Loucy (cell line): ENCODE measurements at regions not wholly inside any gene's neighbourhood (a gene's known extent, or its start where the extent isn't known, plus 50 kb on each side); places are given as distances from the start of the nearest gene placed in this dataset.
"Not testable (repeated sequence)": the region's sequence is repeated elsewhere in the genome, so short reads cannot be mapped to it uniquely, and the experiment has no call there.

ENCODE experiments used
- H2AFZ ChIP-seq: fragments of 200-600 bp; sonication (generic); 2 replicates; pipeline ENCODE4 v1.6.0; 2016; ENCODE audit warnings: antibody characterized with exemption, mild to moderate bottlenecking, low read length, moderate library complexity
- H3F3A ChIP-seq: fragments of 200-600 bp; 2 replicates; pipeline ENCODE4 v1.6.0; 2016; ENCODE audit warnings: antibody characterized with exemption, low read depth, mild to moderate bottlenecking
- H3K27me3 ChIP-seq: fragments of 200-600 bp; sonication (generic); 2 replicates; pipeline ENCODE4 v1.6.1; 2014; ENCODE audit warnings: low read length, mild to moderate bottlenecking; ENCODE audit not compliant: insufficient read depth, poor library complexity, severe bottlenecking
- H3K36me3 ChIP-seq: fragments of 200-600 bp; sonication (generic); 2 replicates; pipeline ENCODE4 v1.6.1; 2016; ENCODE audit warnings: low read length; ENCODE audit not compliant: insufficient read depth
- H3K4me1 ChIP-seq: fragments of 200-600 bp; sonication (generic); 2 replicates; pipeline ENCODE4 v1.5.1; 2014; ENCODE audit warnings: low read length, mild to moderate bottlenecking; ENCODE audit not compliant: insufficient read depth, poor library complexity, severe bottlenecking
- H3K4me2 ChIP-seq: fragments of 200-600 bp; sonication (generic); 2 replicates; pipeline ENCODE4 v1.6.0; 2014; ENCODE audit warnings: antibody characterized with exemption, low read length, low read depth, mild to moderate bottlenecking; ENCODE audit not compliant: poor library complexity, severe bottlenecking
- H3K4me3 ChIP-seq: fragments of 200-600 bp; sonication (generic); 2 replicates; pipeline ENCODE4 v1.5.1; 2014; ENCODE audit warnings: low read length, mild to moderate bottlenecking, mixed read lengths; ENCODE audit not compliant: poor library complexity, severe bottlenecking
- H3K79me2 ChIP-seq: fragments of 200-600 bp; sonication (generic); 2 replicates; pipeline ENCODE4 v1.6.1; 2014; ENCODE audit warnings: low read length; ENCODE audit not compliant: insufficient read depth
- H3K9ac ChIP-seq: fragments of 200-600 bp; sonication (generic); 2 replicates; pipeline ENCODE4 v1.6.0; 2014; ENCODE audit warnings: mild to moderate bottlenecking, low read depth, low read length, moderate library complexity; ENCODE audit not compliant: poor library complexity, severe bottlenecking
- H3K9me2 ChIP-seq: fragments of 200-600 bp; sonication (generic); replicated peaks from 2 replicates; pipeline ENCODE4 v1.6.1; 2016; ENCODE audit warnings: low read depth, low read length, mixed read lengths
- H3K9me3 ChIP-seq: fragments of 200-600 bp; sonication (generic); 2 replicates; pipeline ENCODE4 v1.6.1; 2014; ENCODE audit warnings: mild to moderate bottlenecking, antibody characterized with exemption, low read length, low read depth; ENCODE audit not compliant: insufficient read depth
- H4K20me1 ChIP-seq: fragments of 200-600 bp; sonication (generic); 2 replicates; pipeline ENCODE4 v1.6.0; 2014; ENCODE audit warnings: antibody characterized with exemption, low read length, mild to moderate bottlenecking; ENCODE audit not compliant: insufficient read depth, poor library complexity, severe bottlenecking
- CTCF ChIP-seq: fragments of 200-600 bp; sonication (generic); conservative IDR thresholded peaks from 2 replicates; pipeline ENCODE4 v1.5.1; 2014; ENCODE audit warnings: mild to moderate bottlenecking, antibody characterized with exemption, low read length
- EZH2phosphoT487 ChIP-seq: fragments of 200-600 bp; IDR thresholded peaks from 2 replicates; pipeline ENCODE4 v1.6.1; 2018; ENCODE audit warnings: antibody characterized with exemption, mild to moderate bottlenecking, moderate library complexity, borderline replicate concordance

GRCh38 chr2:11896386-11896785, 150.0 kb downstream of the LPIN1 start:
- H3K4me3 ChIP-seq: no peak overlapping the region
- H3K9me2 ChIP-seq: no peaks in the 10 kb centered on the region
- H4K20me1 ChIP-seq: no peaks in the 10 kb centered on the region
- H3K9ac ChIP-seq: no peak overlapping the region
- no peak overlapping the region for H3K4me2 ChIP-seq
- no peak for TF ChIP-seq EZH2phosphoT487
- TF ChIP-seq CTCF: no peak
- no peaks in the 10 kb centered on the region for H3K9me3 ChIP-seq
- no peaks in the 10 kb centered on the region for H3K79me2 ChIP-seq
- H3K4me1 ChIP-seq: no peaks in the 10 kb centered on the region
- no peak overlapping the region for H2AFZ ChIP-seq
- no peaks in the 10 kb centered on the region for H3F3A ChIP-seq
- no peaks in the 10 kb centered on the region for H3K36me3 ChIP-seq
- H3K27me3 ChIP-seq: no peaks in the 10 kb centered on the region

GRCh38 chr2:11898576-11898975, 152.1 kb downstream of the LPIN1 start:
- H3K9me3 ChIP-seq: no peaks in the 10 kb centered on the region
- no peaks in the 10 kb centered on the region for H3K79me2 ChIP-seq
- H3K9me2 ChIP-seq: no peaks in the 10 kb centered on the region
- no peak overlapping the region for H2AFZ ChIP-seq
- TF ChIP-seq EZH2phosphoT487 (no peak), CTCF (no peak)
- no peak overlapping the region for H3K4me3 ChIP-seq
- H3K4me1 ChIP-seq: no peaks in the 10 kb centered on the region
- H3K27me3 ChIP-seq: no peaks in the 10 kb centered on the region
- H3K9ac ChIP-seq: no peak overlapping the region
- H4K20me1 ChIP-seq: no peaks in the 10 kb centered on the region
- no peaks in the 10 kb centered on the region for H3F3A ChIP-seq
- H3K4me2 ChIP-seq: no peak overlapping the region
- no peaks in the 10 kb centered on the region for H3K36me3 ChIP-seq

- Histone ChIP-seq H3K36me3 (no peaks in the 10 kb centered on the region), H4K20me1 (no peaks in the 10 kb centered on the region), H2AFZ (no peak overlapping the region), H3F3A (no peaks in the 10 kb centered on the region), H3K4me2 (no peak overlapping the region), H3K9ac (no peak overlapping the region), H3K4me3 (no peak overlapping the region), H3K4me1 (no peaks in the 10 kb centered on the region), H3K27me3 (no peaks in the 10 kb centered on the region), H3K79me2 (no peaks in the 10 kb centered on the region), H3K9me2 (no peaks in the 10 kb centered on the region), H3K9me3 (no peaks in the 10 kb centered on the region)
- no peak for TF ChIP-seq CTCF
- TF ChIP-seq EZH2phosphoT487: no peak
Observed at GRCh38 chr2:11899264-11899818, 152.9 kb downstream of the LPIN1 start.

- H3K79me2 ChIP-seq, H3K4me3 ChIP-seq, H3K27me3 ChIP-seq, H3K9me2 ChIP-seq, H3K9ac ChIP-seq, H3K9me3 ChIP-seq, H4K20me1 ChIP-seq, H3K36me3 ChIP-seq, H3K4me2 ChIP-seq, H3K4me1 ChIP-seq, H3F3A ChIP-seq, H2AFZ ChIP-seq: not testable (repeated sequence)
Observed at GRCh38 chr2:11900891-11901290, 154.5 kb downstream of the LPIN1 start.
